GM10266 (cell line): ENCODE measurements at regions not wholly inside any gene's neighbourhood (a gene's known extent, or its start where the extent isn't known, plus 50 kb on each side); places are given as distances from the start of the nearest gene placed in this dataset.

Experiments
- DNase-seq: peaks from one replicate; pipeline ENCODE4 v3.0.0; 2012; ENCODE audit errors: extremely low spot score
- TF ChIP-seq, protein P1 (sequence below): IDR thresholded peaks from 2 replicates; pipeline ENCODE4 v1.5.1; 2012; ENCODE audit warnings: mild to moderate bottlenecking, low read depth; ENCODE audit not compliant: control insufficient read depth, insufficient read depth; ENCODE audit errors: missing control alignments

- DNase-seq: no peak
- TF ChIP-seq, protein P1, sequence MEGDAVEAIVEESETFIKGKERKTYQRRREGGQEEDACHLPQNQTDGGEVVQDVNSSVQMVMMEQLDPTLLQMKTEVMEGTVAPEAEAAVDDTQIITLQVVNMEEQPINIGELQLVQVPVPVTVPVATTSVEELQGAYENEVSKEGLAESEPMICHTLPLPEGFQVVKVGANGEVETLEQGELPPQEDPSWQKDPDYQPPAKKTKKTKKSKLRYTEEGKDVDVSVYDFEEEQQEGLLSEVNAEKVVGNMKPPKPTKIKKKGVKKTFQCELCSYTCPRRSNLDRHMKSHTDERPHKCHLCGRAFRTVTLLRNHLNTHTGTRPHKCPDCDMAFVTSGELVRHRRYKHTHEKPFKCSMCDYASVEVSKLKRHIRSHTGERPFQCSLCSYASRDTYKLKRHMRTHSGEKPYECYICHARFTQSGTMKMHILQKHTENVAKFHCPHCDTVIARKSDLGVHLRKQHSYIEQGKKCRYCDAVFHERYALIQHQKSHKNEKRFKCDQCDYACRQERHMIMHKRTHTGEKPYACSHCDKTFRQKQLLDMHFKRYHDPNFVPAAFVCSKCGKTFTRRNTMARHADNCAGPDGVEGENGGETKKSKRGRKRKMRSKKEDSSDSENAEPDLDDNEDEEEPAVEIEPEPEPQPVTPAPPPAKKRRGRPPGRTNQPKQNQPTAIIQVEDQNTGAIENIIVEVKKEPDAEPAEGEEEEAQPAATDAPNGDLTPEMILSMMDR: no peak
Observed at GRCh38 chr1:29496701-29497100, 260.4 kb downstream of the PTPRU start.

GRCh38 chr1:29490204-29490934 is 254.0 kb downstream of the PTPRU start:
- TF ChIP-seq, protein P1: no peak
- no peak for DNase-seq

DNA sequence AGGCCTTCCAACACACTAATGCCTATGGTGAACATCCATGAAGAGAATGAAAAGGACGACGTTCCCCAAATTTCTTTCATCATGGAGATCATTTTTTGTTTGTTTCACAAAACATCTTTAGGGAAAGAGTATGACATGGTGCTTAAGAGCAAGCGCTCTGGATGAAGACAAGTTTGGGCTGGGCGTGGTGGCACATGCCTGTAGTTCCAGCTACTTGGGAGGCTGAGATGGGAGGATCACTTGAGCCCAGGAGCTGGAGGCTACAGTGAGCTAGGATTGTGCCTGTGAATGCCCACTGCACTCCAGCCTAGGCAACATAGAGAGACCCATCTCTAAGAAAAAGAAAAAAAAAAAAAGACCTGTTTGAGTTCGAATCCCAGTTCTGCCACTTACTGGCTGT is 253.1 kb downstream of the PTPRU start:
- DNase-seq: no peak
- TF ChIP-seq, protein P1: no peak

- DNase-seq: no peak
- TF ChIP-seq, protein P1: no peak
Observed at GRCh38 chr1:29488794-29489311, 252.5 kb downstream of the PTPRU start.

DNA sequence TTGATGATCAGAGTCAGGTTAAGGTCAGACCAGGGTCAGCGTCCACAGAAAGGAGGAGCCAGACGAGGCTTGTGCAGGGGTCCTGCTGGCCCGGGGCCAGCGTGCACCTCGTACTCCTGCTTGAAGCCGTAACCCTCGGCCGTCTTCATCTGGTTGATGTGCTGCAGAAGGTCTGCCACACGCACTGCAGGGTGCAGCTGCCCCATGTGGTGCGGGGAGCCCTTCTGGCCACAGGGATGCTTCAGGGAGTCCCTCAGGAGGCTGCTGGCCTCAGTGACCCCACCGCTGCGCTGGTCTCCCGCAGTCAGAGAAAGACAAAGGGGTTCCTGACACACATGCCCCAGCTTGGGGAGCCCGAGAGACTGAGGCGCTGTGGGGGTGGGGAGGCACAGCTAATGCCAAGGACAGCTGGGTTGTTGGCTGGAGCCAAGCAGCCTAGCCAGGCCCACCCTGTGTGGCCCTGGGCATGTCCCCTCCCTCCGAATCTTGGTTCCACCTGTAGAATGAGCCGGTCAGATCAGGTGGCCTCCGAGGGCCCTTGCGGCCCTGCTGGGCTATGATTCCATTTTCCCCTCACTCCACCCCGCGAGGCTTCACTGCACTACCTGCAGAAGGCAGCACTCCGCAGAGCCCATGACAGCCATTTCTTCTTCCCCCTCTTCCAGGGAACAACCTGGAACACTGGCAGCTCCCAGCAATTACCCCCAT is 251.9 kb downstream of the PTPRU start:
- TF ChIP-seq, protein P1: no peak
- no peak for DNase-seq

DNA sequence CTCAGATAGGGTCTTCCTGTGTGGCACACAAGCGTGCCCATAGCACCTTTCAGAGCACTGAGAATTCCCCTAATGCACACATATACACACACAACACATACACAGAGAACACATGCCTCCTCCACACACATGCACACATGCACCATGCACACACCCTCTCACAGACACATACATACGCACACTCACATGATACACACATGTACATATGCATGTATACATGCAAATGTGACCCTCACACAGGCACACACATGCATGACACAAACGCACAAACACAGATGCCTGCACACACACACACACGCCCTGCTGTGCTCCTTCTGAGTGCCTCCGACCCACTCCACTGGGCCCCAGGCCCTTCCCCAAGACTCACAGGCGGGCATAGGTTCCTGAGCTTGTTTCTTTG is 251.0 kb downstream of the PTPRU start:
- DNase-seq: no peak
- TF ChIP-seq, protein P1: no peak
